ENCODE measurements at regions not wholly inside any gene's neighbourhood (a gene's known extent, or its start where the extent isn't known, plus 50 kb on each side); places are given as distances from the start of the nearest gene placed in this dataset.
A peak's percentile ranks its signal among the peaks of the same experiment; 100 is the strongest.
"Not testable (repeated sequence)": the region's sequence is repeated elsewhere in the genome, so short reads cannot be mapped to it uniquely, and the experiment has no call there.

DNA sequence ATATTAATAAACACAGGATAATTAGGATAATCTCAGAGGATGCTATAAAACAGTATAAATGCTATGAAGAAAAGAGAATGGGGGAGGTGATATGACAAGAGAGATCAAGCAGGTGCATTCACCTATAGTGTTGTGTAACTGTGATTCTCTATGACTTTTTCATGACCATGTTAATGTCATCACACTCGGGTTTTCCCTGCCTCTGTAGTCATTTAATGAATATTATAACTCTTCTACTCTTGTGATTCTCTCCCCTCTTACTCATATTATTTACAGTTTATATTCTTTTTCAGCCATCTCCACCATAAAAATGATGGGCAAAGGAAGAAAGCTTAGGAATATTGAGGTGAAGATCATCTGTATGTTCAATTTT lies 106.9 kb upstream of the SGK1 start:
- DNase-seq (ENCODE audit: low read depth): no peak

DNA sequence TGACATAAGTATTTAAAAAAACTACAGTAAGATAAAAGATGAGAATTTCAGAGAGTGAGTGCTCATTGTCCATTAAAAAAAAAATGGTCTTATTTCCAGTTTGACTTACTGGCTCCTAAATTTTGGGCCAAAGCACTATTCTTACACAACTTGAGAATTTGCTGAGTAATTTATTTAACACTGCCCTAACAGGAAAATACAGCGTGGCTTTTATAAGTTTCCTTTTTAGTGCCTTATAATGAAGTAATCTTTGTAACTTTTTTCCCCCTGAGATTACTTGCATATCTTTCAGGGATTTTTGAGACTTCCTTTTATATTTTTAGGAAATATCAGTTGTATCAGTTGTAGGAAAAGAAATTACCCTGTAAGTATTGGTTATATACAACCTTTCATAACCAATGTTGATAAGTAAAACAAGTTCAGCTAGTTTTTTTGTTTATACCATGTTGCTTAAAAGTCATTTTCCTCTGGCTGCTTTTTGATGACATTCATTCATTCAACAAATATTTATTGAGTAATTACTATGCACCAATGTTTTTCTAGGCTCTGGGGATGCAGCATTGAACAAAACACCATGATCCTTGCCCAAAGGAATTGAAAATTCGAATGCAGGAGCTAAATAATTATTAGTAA lies 106.4 kb upstream of the SGK1 start:
- DNase-seq (ENCODE audit: low read depth): no peak

GRCh38 chr6:134422426-134423231 lies 104.7 kb upstream of the SGK1 start:
- peak; percentile 99 for DNase-seq (ENCODE audit: low read depth)

DNA sequence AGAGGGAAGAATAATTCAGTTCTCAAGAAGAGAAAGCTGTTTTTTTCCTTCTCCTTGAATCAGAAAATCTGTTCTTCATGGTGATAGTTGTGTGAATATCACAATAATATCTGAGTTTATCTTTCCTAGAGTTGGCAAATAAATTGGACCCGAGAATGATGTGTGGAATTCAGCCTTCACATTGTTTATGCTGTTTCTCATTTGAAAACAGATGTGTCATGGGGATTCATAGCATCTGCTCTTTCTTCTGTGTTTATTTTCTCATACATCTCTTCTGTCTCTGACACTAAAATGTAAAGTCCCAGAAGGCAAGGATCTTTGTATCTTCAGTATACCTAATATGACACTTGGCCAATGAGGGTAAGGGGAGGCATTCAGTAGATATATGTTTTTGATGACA lies 103.6 kb upstream of the SGK1 start:
- peak; percentile 84 for DNase-seq (ENCODE audit: low read depth)

DNA sequence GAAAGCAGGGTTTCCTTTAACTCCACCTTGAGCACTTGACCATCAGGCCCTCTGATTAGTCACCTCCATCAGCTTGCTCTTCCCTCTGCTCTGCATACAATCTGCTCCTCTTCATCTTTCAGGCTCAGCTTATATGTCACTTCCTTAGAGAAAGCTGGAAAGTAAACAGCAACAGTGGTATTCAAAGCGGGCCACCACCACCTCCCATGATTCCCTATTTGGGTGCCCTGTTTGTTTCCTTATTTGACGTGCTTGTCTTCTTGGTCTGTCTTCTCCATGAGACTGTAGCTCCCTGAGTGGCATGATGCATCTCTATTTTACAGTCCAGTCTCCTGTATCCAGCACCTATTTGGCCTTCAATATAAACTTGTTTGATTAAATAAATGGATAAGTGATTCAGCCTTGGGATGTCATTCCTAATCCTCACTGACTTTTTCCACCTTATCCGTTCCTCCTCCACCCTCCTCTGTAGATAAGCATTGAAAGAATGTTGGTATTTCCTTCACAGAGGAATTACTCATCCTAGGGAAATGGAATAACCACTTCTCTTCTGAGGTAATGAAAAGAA lies 102.8 kb upstream of the SGK1 start:
- peak; percentile 96 for DNase-seq (ENCODE audit: low read depth)

DNA sequence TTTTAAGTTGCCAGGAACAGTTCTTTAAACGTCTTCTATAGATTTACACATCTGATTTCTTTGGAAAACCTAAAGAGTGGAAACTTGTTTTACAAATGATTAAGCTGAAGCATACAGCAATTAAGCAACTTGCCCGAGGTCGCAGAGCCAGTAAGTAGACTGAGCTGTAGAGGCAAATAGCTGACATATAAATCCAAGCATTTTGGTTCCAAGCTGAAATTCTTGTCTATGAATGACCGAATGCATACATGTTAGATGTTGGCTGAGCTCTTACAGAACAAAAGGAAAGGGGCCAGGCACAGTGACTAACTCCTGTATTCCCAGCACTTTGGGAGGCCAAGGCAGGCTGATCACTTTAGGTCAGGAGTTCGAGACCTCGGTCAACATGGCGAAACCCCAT lies 101.8 kb upstream of the SGK1 start:
- DNase-seq (ENCODE audit: low read depth): no peak

DNA sequence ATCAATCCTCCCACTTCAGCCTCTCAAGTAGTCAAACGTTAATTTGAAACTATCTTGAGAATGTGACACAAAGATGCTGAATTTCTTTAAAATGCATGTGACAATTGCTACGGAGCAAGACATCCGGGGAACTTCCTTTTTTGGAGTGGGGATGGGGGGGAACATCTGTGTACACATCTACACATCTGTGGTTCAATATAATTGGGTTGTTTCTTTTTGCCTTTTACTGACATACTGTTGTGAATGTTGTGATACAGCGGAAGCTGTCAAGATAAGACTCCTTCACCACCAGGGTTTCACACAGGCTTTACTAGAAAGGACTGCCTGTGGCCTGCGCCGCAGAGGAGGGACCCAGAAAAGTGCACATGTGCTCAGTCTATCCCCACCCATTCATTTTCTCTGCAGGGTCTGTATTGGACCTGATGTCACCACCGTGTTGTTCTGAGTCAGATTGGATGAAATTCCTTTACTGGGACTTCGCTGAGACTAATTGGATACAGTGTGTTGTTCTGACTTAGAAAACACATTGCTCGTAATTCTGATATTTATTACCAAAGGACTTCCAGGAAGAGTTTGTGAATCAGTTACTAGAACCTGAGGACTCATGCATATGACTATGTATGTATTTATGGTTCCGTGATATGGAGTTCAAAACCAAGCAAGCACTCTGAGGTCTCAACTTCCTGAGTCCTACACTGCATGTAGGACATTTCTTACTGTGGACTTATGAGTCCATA lies 98.7 kb upstream of the SGK1 start:
- DNase-seq (ENCODE audit: low read depth): peak; percentile 89

DNA sequence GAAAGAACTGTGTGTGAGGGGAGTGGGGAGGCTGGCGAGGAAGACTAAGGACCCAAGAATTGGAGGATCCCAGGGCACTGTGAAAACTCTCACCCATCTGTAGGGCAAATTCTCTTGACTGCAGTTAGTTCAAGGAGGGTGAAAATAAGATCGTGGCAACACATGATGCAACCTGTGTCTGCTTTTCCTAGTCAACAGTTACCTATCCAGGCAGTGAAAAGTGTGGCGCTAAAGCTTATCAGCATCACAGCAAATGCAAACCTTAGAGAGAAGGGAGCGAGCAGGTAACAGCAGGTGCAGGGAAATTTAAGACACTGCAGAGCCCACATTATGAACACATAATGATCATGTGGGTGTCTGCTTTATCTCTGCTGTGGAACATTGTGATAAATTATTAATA lies 97.7 kb upstream of the SGK1 start:
- no peak for DNase-seq (ENCODE audit: low read depth)

DNA sequence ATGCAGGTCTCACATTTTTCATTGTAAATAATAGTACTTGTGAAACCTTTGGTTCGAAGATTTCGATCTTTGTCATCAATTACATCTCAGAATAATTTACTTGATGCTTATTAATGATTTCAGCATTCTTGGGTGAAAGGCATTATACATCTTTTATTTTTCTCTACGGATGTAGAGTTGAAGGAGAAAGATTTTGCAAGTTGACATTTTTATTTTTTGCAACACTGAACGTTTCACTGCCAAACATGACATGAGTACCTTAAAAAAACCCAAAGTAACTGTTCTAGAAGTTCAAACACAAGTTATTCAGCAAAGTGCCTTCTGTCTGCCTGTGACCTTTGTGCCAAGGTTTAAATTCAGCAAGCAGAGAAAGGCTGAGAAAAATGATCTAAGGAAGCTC lies 97.3 kb upstream of the SGK1 start:
- no peak for DNase-seq (ENCODE audit: low read depth)

DNA sequence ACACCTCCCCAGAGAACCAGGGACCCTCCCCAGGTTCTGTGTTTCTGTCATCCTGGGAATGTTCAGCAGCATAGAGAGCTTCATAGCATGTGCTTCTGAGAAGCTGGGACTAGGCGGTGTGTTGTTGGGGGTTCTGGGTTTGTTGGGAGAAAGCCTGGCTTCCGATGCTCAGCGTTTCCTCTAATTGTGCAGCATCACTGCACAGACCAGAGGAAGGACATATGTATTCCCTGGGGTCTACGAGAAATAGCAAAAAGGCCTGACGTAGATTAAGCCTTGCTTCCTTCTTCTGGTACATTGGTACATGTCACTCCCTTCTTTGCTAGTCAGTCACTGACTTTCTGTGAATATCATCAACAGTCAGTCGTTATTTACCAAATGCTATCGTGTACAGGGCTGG lies 96.9 kb upstream of the SGK1 start:
- DNase-seq (ENCODE audit: low read depth): no peak

DNA sequence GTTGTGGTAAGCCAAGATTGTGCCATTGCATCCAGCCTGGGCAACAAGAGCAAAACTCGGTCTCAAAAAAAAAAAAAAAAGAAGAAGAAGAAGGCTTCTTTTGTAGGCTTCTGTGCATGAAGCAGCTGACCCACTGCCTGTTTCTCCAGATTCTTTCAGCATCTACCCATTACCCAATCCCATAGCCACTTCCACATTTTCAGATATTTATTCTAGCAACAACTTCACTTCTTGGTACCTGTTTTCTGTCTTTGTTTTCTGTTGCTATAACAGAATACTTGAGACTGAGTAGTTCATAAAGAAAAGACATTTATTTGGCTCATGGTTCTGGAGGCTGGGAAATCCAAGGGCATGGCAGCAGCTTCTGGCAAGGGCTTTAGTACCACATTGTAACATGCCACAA lies 95.3 kb upstream of the SGK1 start:
- DNase-seq (ENCODE audit: low read depth): no peak

DNA sequence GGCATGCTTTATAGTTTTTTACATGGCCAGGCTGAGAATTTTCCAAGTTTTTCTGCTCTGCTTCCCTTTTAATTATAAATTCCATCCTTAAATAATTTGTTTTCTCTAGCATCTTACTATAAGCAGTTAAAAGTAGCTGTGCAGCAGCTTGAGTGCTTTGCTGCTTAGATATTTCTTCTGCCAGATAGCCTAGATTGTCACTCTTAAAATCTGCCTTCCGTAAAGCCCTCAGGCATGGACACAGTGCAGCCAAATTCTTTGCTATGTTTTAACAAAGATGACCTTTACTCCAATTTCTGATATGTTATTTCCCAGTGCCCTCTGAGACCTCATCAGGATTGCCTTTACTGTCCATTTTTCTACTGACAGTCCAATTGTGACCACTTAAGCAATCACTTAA lies 92.6 kb upstream of the SGK1 start:
- DNase-seq (ENCODE audit: low read depth): no peak

DNA sequence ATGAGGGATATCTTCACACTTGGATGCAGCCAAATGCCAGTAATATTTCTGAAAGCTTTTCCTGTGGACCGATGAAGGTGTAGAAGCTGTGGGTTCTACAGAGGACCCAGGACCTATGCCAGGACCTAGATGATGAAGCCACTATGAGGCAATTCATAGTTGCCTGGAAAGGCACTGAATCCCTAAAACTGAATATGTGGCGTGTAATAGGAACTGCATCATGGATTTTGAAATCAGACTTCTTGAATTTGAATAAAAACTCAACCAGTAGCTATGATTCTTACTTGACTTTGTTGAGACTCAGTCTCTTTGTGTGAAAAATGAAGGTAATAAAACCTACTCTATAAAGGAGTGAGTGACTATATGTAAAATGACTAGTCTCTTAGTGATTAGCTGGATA lies 89.9 kb upstream of the SGK1 start:
- DNase-seq (ENCODE audit: low read depth): no peak

- DNase-seq (ENCODE audit: low read depth): no peak
Observed at GRCh38 chr6:134406311-134406710, 88.4 kb upstream of the SGK1 start.

GRCh38 chr6:134405386-134406087 lies 87.6 kb upstream of the SGK1 start:
- DNase-seq (ENCODE audit: low read depth): no peak

DNA sequence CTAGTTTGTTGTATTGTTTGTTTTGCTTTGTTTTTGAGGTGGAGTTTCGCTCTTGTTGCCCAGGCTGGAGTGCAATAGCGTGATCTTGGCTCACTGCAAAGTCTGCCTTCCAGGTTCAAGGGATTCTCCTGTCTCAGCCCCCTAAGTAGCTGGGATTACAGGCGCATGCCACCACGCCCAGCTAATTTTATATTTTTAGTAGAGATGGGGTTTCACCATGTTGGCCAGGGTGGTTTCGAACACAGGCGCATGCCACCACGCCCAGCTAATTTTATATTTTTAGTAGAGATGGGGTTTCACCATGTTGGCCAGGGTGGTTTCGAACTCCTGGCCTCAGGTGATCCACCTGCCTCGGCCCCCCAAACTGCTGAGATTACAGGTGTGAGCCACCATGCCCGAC lies 85.4 kb upstream of the SGK1 start:
- not testable (repeated sequence) for DNase-seq (ENCODE audit: low read depth)

DNA sequence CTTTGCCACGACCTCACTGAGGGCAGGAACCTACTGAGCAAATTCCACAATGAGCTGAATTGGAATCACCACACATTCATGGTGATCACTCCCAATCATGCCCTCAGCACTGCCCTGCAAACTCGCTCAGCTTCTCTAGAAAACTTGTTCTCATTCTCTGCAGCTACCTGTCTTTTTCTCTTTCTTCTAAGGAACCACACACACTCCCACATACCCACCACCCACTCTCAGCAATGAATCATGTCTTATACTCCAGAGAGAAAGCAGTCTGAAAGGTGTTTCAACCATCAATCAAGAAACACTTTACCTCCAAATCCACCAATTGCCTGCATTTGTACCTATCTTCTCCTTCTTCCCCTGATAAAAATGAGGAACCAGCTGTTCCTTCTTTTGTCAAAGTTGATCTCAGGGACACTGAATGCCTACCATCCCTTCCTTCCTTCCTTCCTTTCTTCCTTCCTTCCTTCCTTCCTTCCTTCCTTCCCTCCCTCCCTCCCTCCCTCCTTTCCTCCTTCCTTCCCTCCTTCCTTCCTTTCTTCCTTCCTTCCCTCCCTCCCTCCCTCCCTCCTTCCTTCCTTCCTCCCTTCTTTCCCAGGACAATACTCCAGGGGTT lies 84.6 kb upstream of the SGK1 start:
- no peak for DNase-seq (ENCODE audit: low read depth)

GRCh38 chr6:134400941-134401340 lies 83.0 kb upstream of the SGK1 start:
- no peak for DNase-seq (ENCODE audit: low read depth)

DNA sequence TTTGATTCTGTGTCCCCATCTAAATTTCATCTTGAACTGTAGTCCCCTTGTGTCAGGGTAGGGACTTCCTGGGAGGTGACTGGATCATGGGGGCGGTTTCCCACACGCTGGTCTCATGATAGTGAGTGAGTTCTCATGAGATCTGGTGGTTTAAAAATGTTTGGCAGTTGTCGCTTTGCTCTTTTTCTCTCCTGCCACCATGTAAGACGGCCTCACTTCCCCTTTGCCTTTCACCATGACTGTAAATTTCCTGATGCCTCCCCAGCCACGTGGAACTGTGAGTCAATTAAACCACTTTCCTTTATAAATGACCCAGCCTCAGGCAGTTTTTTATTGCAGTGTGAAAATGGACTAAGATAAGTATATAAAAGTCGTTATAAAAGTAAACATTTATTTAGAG lies 80.5 kb upstream of the SGK1 start:
- DNase-seq (ENCODE audit: low read depth): peak; percentile 42

DNA sequence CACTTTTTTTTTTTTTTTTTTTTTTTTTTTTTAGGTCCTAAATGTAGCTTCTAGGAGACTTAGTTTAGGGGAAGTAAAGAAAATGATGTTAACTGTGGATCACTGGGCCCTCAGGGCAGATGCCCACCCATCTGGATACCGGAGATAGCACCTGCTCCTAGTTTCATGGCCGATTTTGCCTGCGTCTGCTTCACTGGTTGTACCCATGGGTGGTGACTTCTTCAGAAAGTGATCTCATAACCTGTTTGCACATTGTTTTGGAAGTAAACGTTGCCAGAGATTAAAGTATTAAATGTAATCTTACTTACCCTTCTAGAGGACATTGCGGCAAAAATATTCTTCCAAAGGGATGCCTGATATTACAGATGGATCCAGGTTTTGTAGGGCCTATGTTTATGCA lies 79.8 kb upstream of the SGK1 start:
- no peak for DNase-seq (ENCODE audit: low read depth)

GRCh38 chr6:134394905-134395304 lies 77.0 kb upstream of the SGK1 start:
- DNase-seq (ENCODE audit: low read depth): peak; percentile 21

DNA sequence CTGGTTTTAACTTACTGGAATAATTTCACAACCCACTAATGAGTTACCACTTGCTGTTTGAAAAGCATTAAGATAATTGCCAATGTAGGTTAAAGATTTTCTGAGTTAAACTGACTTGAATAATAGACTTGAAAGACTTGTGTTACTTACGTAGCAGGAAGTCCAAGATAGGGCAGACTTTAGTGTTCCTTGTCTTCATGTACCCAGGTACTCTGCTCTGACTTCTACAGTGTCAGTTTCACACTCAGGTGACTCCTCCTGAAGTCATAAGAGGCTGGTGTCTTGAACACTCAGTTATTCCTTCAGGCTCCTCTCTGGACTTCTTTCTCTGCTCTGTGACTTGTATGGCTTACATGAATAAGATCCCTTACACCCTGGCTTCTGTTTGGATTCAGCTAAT lies 76.3 kb upstream of the SGK1 start:
- no peak for DNase-seq (ENCODE audit: low read depth)

Measured in ELR (cell line).